SK-N-SH (cell line): ENCODE measurements at regions not wholly inside any gene's neighbourhood (a gene's known extent, or its start where the extent isn't known, plus 50 kb on each side); places are given as distances from the start of the nearest gene placed in this dataset.

ENCODE experiments used
- CTCF ChIA-PET: fragments of 300-600, 350-600 bp; formaldehyde crosslinking; extraction: SDS; loops from one replicate; lab custom pipeline; 2021; lab: Yijun Ruan, JAX
- POLR2A ChIA-PET: fragments of 350-600 bp; sonication (Branson Sonifier 250); formaldehyde crosslinking; extraction: SDS; loops from one replicate; lab custom pipeline; 2020; ENCODE audit warnings: antibody characterized with exemption, inconsistent platforms; lab: Yijun Ruan, JAX
- DNase-seq: peaks from one replicate; pipeline ENCODE4 v3.0.0; 2012
- H2AFZ ChIP-seq: fragments of 200-600 bp; sonication (generic); 2 replicates; pipeline ENCODE4 v1.8.1; 2016; ENCODE audit warnings: antibody characterized with exemption, mild to moderate bottlenecking, low read depth
- H3F3A ChIP-seq: fragments of 200-600 bp; sonication (generic); replicated peaks from 2 replicates; pipeline ENCODE3; 2016; ENCODE audit warnings: antibody characterized with exemption, mild to moderate bottlenecking; ENCODE audit not compliant: insufficient read depth
- H3K27ac ChIP-seq, 2 experiments: fragments of 200-500 bp in 1 of 2; fragments of 200-600 bp in 1 of 2; sonication (Bioruptor generic) in 1 of 2; sonication (generic), shearing (Covaris generic) in 1 of 2; 2 replicates each; pipeline versions ENCODE4 v1.5.1 to v1.6.1; 2014 to 2016; ENCODE audit warnings: low read depth in 2 of 2, inconsistent platforms in 1 of 2, low read length in 1 of 2, mild to moderate bottlenecking in 1 of 2, mixed read lengths in 1 of 2
- H3K27me3 ChIP-seq: fragments of 200-600 bp; sonication (generic), shearing (Covaris generic); 2 replicates; pipeline ENCODE4 v1.6.1; 2016; ENCODE audit warnings: mixed run types; ENCODE audit not compliant: insufficient read depth
- H3K36me3 ChIP-seq, 2 experiments: fragments of 200-500 bp in 1 of 2; fragments of 200-600 bp in 1 of 2; sonication (Bioruptor generic) in 1 of 2; sonication (generic) in 1 of 2; replicated peaks in 1 of 2; 2 replicates each; pipeline versions ENCODE3 to v1.5.1; 2014 to 2016; ENCODE audit warnings: low read length in 1 of 2, mild to moderate bottlenecking in 1 of 2; ENCODE audit not compliant: insufficient read depth in 2 of 2, control insufficient read depth in 1 of 2
- H3K4me1 ChIP-seq, 2 experiments: fragments of 200-500 bp in 1 of 2; fragments of 200-600 bp in 1 of 2; sonication (Bioruptor generic) in 1 of 2; sonication (generic), shearing (Covaris generic) in 1 of 2; 2 replicates each; pipeline versions ENCODE4 v1.5.1 to v1.6.1; 2014 to 2016; ENCODE audit warnings: low read depth in 1 of 2, low read length in 1 of 2, mixed run types in 1 of 2; ENCODE audit not compliant: insufficient read depth in 2 of 2, control insufficient read depth in 1 of 2
- H3K4me2 ChIP-seq: fragments of 200-600 bp; sonication (generic), shearing (Covaris generic); 2 replicates; pipeline ENCODE4 v1.6.1; 2017; ENCODE audit warnings: mixed run types
- H3K4me3 ChIP-seq, 2 experiments: fragments of 200-500 bp in 1 of 2; fragments of 200-600 bp in 1 of 2; sonication (Bioruptor generic) in 1 of 2; sonication (generic), shearing (Covaris generic) in 1 of 2; 2 replicates each; pipeline versions ENCODE4 v1.5.1 to v1.8.1; 2014 to 2016; ENCODE audit warnings: low read depth in 2 of 2, inconsistent platforms in 1 of 2, low read length in 1 of 2, mild to moderate bottlenecking in 1 of 2, mixed read lengths in 1 of 2, moderate library complexity in 1 of 2
- H3K79me2 ChIP-seq: fragments of 200-600 bp; sonication (generic); 2 replicates; pipeline ENCODE4 v1.8.1; 2017; ENCODE audit warnings: mild to moderate bottlenecking; ENCODE audit not compliant: insufficient read depth
- H3K9ac ChIP-seq: fragments of 200-600 bp; sonication (generic); 2 replicates; pipeline ENCODE4 v1.6.1; 2017; ENCODE audit warnings: mixed run types
- H3K9me2 ChIP-seq: fragments of 200-600 bp; sonication (generic); 2 replicates; pipeline ENCODE4 v1.6.1; 2017; ENCODE audit warnings: mixed run types
- H3K9me3 ChIP-seq: fragments of 200-600 bp; sonication (generic); 2 replicates; pipeline ENCODE4 v1.6.1; 2017; ENCODE audit warnings: mixed run types, mild to moderate bottlenecking, moderate library complexity
- H4K20me1 ChIP-seq: fragments of 200-600 bp; sonication (generic); 2 replicates; pipeline ENCODE4 v1.6.1; 2017; ENCODE audit warnings: mild to moderate bottlenecking, mixed run types; ENCODE audit not compliant: insufficient read depth
- ELF1 ChIP-seq: IDR thresholded peaks from 2 replicates; pipeline ENCODE4 v1.4.0; 2012
- FOXJ3 ChIP-seq: sonication (generic); formaldehyde crosslinking; IDR thresholded peaks from 2 replicates; pipeline ENCODE4 v1.5.1; 2020; ENCODE audit warnings: mild to moderate bottlenecking, missing genetic modification reagents
- FOXM1 ChIP-seq: IDR thresholded peaks from 2 replicates; pipeline ENCODE4 v1.4.0; 2012; ENCODE audit warnings: low read depth, mild to moderate bottlenecking
- GABPA ChIP-seq: IDR thresholded peaks from 2 replicates; pipeline ENCODE4 v1.4.0; 2012; ENCODE audit warnings: low read depth, mild to moderate bottlenecking
- MAX ChIP-seq: IDR thresholded peaks from 2 replicates; pipeline ENCODE4 v1.4.0; 2012; ENCODE audit warnings: low read depth
- MEF2A ChIP-seq: IDR thresholded peaks from 2 replicates; pipeline ENCODE4 v1.4.0; 2012; ENCODE audit warnings: low read depth, borderline replicate concordance
- MXI1 ChIP-seq: IDR thresholded peaks from 2 replicates; pipeline ENCODE4 v1.6.1; 2012; ENCODE audit warnings: mild to moderate bottlenecking, low read depth, low read length, improper control_type of control experiment
- NFIC ChIP-seq: IDR thresholded peaks from 2 replicates; pipeline ENCODE4 v1.4.0; 2012; ENCODE audit warnings: borderline replicate concordance
- NRF1 ChIP-seq: IDR thresholded peaks from 2 replicates; pipeline ENCODE4 v1.6.1; 2012; ENCODE audit warnings: low read depth, mild to moderate bottlenecking, low read length
- PBX3 ChIP-seq: IDR thresholded peaks from 2 replicates; pipeline ENCODE4; 2012
- POLR2AphosphoS5 ChIP-seq: IDR thresholded peaks from 2 replicates; pipeline ENCODE4 v1.6.1; 2012; ENCODE audit warnings: low read depth, low read length
- RCOR1 ChIP-seq: fragments of 150-350 bp; IDR thresholded peaks from 2 replicates; pipeline ENCODE4 v1.6.1; 2017; ENCODE audit warnings: antibody characterized with exemption, low read length
- RFX5 ChIP-seq: IDR thresholded peaks from 2 replicates; pipeline ENCODE4 v1.6.1; 2012; ENCODE audit warnings: mild to moderate bottlenecking, improper control_type of control experiment, low read length
- SIN3A ChIP-seq: IDR thresholded peaks from 2 replicates; pipeline ENCODE4 v1.6.1; 2012; ENCODE audit warnings: low read depth, mild to moderate bottlenecking, low read length, moderate library complexity, borderline replicate concordance
- SMC3 ChIP-seq: IDR thresholded peaks from 2 replicates; pipeline ENCODE4 v1.6.1; 2012; ENCODE audit warnings: low read depth, low read length, improper control_type of control experiment
- TAF1 ChIP-seq: IDR thresholded peaks from 2 replicates; pipeline ENCODE4 v1.6.1; 2012; ENCODE audit warnings: low read depth, mild to moderate bottlenecking, low read length, moderate library complexity, borderline replicate concordance
- TCF12 ChIP-seq: IDR thresholded peaks from 2 replicates; pipeline ENCODE4 v1.4.0; 2012
- TEAD4 ChIP-seq: IDR thresholded peaks from 2 replicates; pipeline ENCODE4 v1.4.0; 2012; ENCODE audit warnings: mild to moderate bottlenecking, borderline replicate concordance; ENCODE audit not compliant: insufficient read depth
- USF1 ChIP-seq: IDR thresholded peaks from 2 replicates; pipeline ENCODE4 v1.4.0; 2012; ENCODE audit warnings: low read depth, borderline replicate concordance
- USF2 ChIP-seq: fragments of 150-350 bp; IDR thresholded peaks from 2 replicates; pipeline ENCODE4 v1.6.1; 2017; ENCODE audit warnings: antibody characterized with exemption, low read length, low read depth, borderline replicate concordance
- YY1 ChIP-seq: IDR thresholded peaks from 2 replicates; pipeline ENCODE4 v1.4.0; 2012; ENCODE audit warnings: low read depth, mild to moderate bottlenecking
- ZBTB33 ChIP-seq: IDR thresholded peaks from 2 replicates; pipeline ENCODE4 v1.4.0; 2012; ENCODE audit warnings: low read depth, borderline replicate concordance
- WGBS: methylation state at CpG from one replicate; pipeline ENCODE4 v1.1.6; 2017; ENCODE audit warnings: low lambda C conversion rate; 5-methylcytosine and 5-hydroxymethylcytosine counted together

- Histone ChIP-seq H2AFZ (no peak overlapping the region), H3K9me3 (no peaks in the 10 kb centered on the region), H3K9ac (no peak overlapping the region), H3K27me3 (no peaks in the 10 kb centered on the region), H3K4me2 (no peak overlapping the region), H3K79me2 (no peaks in the 10 kb centered on the region), H3F3A (no peaks in the 10 kb centered on the region), H3K4me1 (no peaks in the 10 kb centered on the region; a peak in 1 of 4 replicates), H4K20me1 (no peaks in the 10 kb centered on the region), H3K9me2 (no peaks in the 10 kb centered on the region), H3K27ac (no peak overlapping the region), H3K4me3 (no peak overlapping the region), H3K36me3 (no peaks in the 10 kb centered on the region)
- POLR2A ChIA-PET: no interaction called here
- DNase-seq: no peak
- CTCF ChIA-PET: interaction anchor here (1.0 to 1.4 kb wide), 2 partner anchors 11 to 166 kb away, joined by 3 read pairs; no protein-coding TSS in a partner anchor
- TF ChIP-seq ELF1 (no peak), NFIC (no peak), MXI1 (no peak), TEAD4 (no peak), POLR2AphosphoS5 (no peak), MEF2A (no peak), SIN3A (no peak), TAF1 (no peak), GABPA (no peak), SMC3 (no peak), ZBTB33 (no peak), RFX5 (no peak), TCF12 (no peak)
- WGBS: 69% methylated on average over 18 of the region's 27 CpGs
Observed at GRCh38 chr9:135247227-135247930, 159.9 kb downstream of the OLFM1 start.

- Histone ChIP-seq H3K79me2 (no peaks in the 10 kb centered on the region), H3K9me2 (no peaks in the 10 kb centered on the region), H3F3A (no peaks in the 10 kb centered on the region), H3K27me3 (no peaks in the 10 kb centered on the region), H3K9ac (no peak overlapping the region), H3K4me3 (no peak overlapping the region), H3K27ac (no peak overlapping the region), H2AFZ (no peak overlapping the region), H3K4me1 (no peaks in the 10 kb centered on the region; a peak in 1 of 4 replicates), H3K4me2 (no peak overlapping the region), H3K36me3 (no peaks in the 10 kb centered on the region), H4K20me1 (no peaks in the 10 kb centered on the region), H3K9me3 (no peaks in the 10 kb centered on the region)
- CTCF ChIA-PET: interaction anchor here (1.0 to 1.4 kb wide), 2 partner anchors 12 to 165 kb away, joined by 3 read pairs; no protein-coding TSS in a partner anchor
- WGBS: 52% methylated on average over 5 of the region's 8 CpGs
- DNase-seq: no peak
- POLR2A ChIA-PET: no interaction called here
- TF ChIP-seq RFX5 (no peak), RCOR1 (no peak), FOXM1 (no peak), GABPA (no peak), MAX (no peak), USF2 (no peak), ZBTB33 (no peak), FOXJ3 (CRISPR knock-in tag) (no peak), USF1 (no peak), PBX3 (no peak), YY1 (no peak), TCF12 (no peak), NFIC (no peak), NRF1 (no peak), MXI1 (no peak), MEF2A (no peak)
Observed at GRCh38 chr9:135248111-135248510, 160.6 kb downstream of the OLFM1 start.
